ENCODE measurements at regions not wholly inside any gene's neighbourhood (a gene's known extent, or its start where the extent isn't known, plus 50 kb on each side); places are given as distances from the start of the nearest gene placed in this dataset.
"Not testable (repeated sequence)": the region's sequence is repeated elsewhere in the genome, so short reads cannot be mapped to it uniquely, and the experiment has no call there.

GRCh38 chr10:6713716-6714115 is 133.6 kb upstream of the PRKCQ start:
- DNase-seq = no peak

GRCh38 chr10:6713120-6713519 is 133.0 kb upstream of the PRKCQ start:
- no peak for DNase-seq

GRCh38 chr10:6711881-6712280 is 131.8 kb upstream of the PRKCQ start:
- DNase-seq = no peak

- DNase-seq = no peak
Observed at GRCh38 chr10:6711408-6711841, 131.3 kb upstream of the PRKCQ start.

- DNase-seq = no peak
Observed at GRCh38 chr10:6707352-6707751, 127.3 kb upstream of the PRKCQ start.

GRCh38 chr10:6706725-6707124 is 126.6 kb upstream of the PRKCQ start:
- no peak for DNase-seq

- DNase-seq = no peak
Observed at GRCh38 chr10:6704896-6705295, 124.8 kb upstream of the PRKCQ start.

- DNase-seq = not testable (repeated sequence)
Observed at GRCh38 chr10:6702833-6703232, 122.8 kb upstream of the PRKCQ start.

GRCh38 chr10:6702030-6702429 is 122.0 kb upstream of the PRKCQ start:
- no peak for DNase-seq

GRCh38 chr10:6701289-6701688 is 121.2 kb upstream of the PRKCQ start:
- DNase-seq = no peak

- DNase-seq = no peak
Observed at GRCh38 chr10:6700066-6700465, 120.0 kb upstream of the PRKCQ start.

- DNase-seq = no peak
Observed at GRCh38 chr10:6699336-6699735, 119.3 kb upstream of the PRKCQ start.

GRCh38 chr10:6695519-6695918 is 115.4 kb upstream of the PRKCQ start:
- DNase-seq = no peak

- no peak for DNase-seq
Observed at GRCh38 chr10:6694447-6695140, 114.5 kb upstream of the PRKCQ start.

- no peak for DNase-seq
Observed at GRCh38 chr10:6692856-6693255, 112.8 kb upstream of the PRKCQ start.

- no peak for DNase-seq
Observed at GRCh38 chr10:6692103-6692502, 112.0 kb upstream of the PRKCQ start.

- no peak for DNase-seq
Observed at GRCh38 chr10:6689036-6689435, 109.0 kb upstream of the PRKCQ start.

- no peak for DNase-seq
Observed at GRCh38 chr10:6680735-6681134, 100.7 kb upstream of the PRKCQ start.

- no peak for DNase-seq
Observed at GRCh38 chr10:6678956-6679355, 98.9 kb upstream of the PRKCQ start.

GRCh38 chr10:6678211-6678803 is 98.2 kb upstream of the PRKCQ start:
- no peak for DNase-seq

- not testable (repeated sequence) for DNase-seq
Observed at GRCh38 chr10:6677129-6677528, 97.1 kb upstream of the PRKCQ start.

- DNase-seq = no peak
Observed at GRCh38 chr10:6674291-6674690, 94.2 kb upstream of the PRKCQ start.

GRCh38 chr10:6671976-6672375 is 91.9 kb upstream of the PRKCQ start:
- no peak for DNase-seq

- peak in 1 of 2 experiments; percentile 38 for DNase-seq
Observed at GRCh38 chr10:6669269-6669859, 89.3 kb upstream of the PRKCQ start.

Data from SW 1271 (cell line).